MG63 (cell line): ENCODE measurements at regions not wholly inside any gene's neighbourhood (a gene's known extent, or its start where the extent isn't known, plus 50 kb on each side); places are given as distances from the start of the nearest gene placed in this dataset.

Experiments used
- DNase-seq: peaks from one replicate; pipeline ENCODE4 v3.0.0-alpha.2; 2020
- H3K27me3 ChIP-seq: fragments of 250-450 bp; sonication (Bioruptor Pico); 2 replicates; pipeline ENCODE4 v1.5.1; 2020; ENCODE audit warnings: mild to moderate bottlenecking, moderate library complexity
- H3K36me3 ChIP-seq: fragments of 250-450 bp; sonication (Bioruptor Pico); 2 replicates; pipeline ENCODE4 v1.5.1; 2020; ENCODE audit warnings: mild to moderate bottlenecking, moderate library complexity
- H3K4me3 ChIP-seq: fragments of 250-450 bp; sonication (Bioruptor Pico); 2 replicates; pipeline ENCODE4 v1.5.1; 2020; ENCODE audit warnings: mild to moderate bottlenecking, moderate library complexity
- H3K9me3 ChIP-seq: fragments of 250-450 bp; sonication (Bioruptor Pico); 2 replicates; pipeline ENCODE4 v1.5.1; 2020; ENCODE audit warnings: mild to moderate bottlenecking, moderate library complexity

DNA sequence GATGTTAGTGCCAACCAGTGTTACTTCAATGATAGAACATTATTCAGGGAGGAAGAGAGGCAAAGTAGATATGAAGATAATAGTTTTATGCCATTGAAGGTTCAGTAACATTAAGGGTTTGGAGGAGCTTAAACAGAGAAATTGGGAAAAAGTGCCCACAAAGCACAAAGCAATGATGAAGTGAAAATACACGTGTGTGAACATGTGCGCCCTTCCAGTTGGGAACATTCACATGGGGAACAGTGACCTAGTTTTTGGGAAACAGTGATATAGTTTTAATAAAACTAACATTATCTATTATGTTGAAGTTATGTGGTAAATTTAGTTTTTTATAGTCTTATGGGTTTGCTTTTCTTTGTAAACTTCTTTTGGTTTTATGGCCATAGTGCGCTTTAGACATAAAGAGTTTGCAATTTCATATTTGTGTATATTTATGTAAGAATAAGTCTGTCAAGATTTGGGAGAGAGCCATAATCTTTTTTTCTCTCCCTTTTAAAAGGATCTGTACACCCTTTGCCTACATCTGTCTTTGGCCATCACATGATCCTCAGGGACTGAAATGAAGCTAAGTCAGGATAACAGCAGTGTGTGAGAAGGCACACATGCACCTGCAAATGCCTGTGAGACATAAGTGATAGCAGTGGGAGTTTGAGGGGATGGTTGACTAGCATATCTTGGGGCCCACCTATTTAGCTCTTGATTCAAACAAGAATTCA is 450.3 kb upstream of the THRB start:
- no peak for DNase-seq
- Histone ChIP-seq H3K36me3 (no peaks in the 10 kb centered on the region), H3K27me3 (no peaks in the 10 kb centered on the region), H3K9me3 (no peaks in the 10 kb centered on the region), H3K4me3 (no peak overlapping the region)

DNA sequence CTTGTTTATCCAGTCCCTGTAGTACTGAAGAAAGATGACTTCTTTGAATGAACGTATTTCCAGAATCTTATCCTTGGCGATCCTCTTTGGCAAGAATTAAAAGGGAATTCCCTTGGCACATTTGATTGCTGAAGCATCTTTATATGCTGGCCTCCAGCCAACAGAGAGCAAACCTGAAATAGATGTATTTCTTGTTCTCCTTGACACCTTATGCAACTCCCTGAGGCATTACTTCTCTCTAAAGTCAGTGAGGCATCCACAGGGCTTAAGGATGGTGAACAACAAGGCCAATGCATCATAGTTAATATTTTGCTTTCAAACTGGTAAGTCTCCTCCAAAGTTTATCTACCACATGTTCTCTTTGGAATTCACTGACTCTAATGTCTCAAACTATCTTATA is 450.9 kb upstream of the THRB start:
- no peak for DNase-seq
- Histone ChIP-seq H3K36me3 (no peaks in the 10 kb centered on the region), H3K27me3 (no peaks in the 10 kb centered on the region), H3K9me3 (no peaks in the 10 kb centered on the region), H3K4me3 (no peak overlapping the region)

- no peak for DNase-seq
- H3K9me3 ChIP-seq, result no peaks in the 10 kb centered on the region
- no peaks in the 10 kb centered on the region for H3K36me3 ChIP-seq
- no peaks in the 10 kb centered on the region for H3K27me3 ChIP-seq
- H3K4me3 ChIP-seq, result no peak overlapping the region
These were observed 452.5 kb upstream of the THRB start for GRCh38 chr3:24947103-24947502.

- Histone ChIP-seq H3K36me3 (no peaks in the 10 kb centered on the region), H3K9me3 (no peaks in the 10 kb centered on the region), H3K27me3 (no peaks in the 10 kb centered on the region), H3K4me3 (no peak overlapping the region)
- no peak for DNase-seq
These were observed 456.5 kb upstream of the THRB start for GRCh38 chr3:24951180-24951579.

GRCh38 chr3:24952388-24952787 is 457.7 kb upstream of the THRB start:
- no peaks in the 10 kb centered on the region for H3K9me3 ChIP-seq
- H3K4me3 ChIP-seq, result no peak overlapping the region
- H3K36me3 ChIP-seq, result no peaks in the 10 kb centered on the region
- DNase-seq, result no peak
- no peaks in the 10 kb centered on the region for H3K27me3 ChIP-seq

GRCh38 chr3:24953060-24953771 is 458.6 kb upstream of the THRB start:
- Histone ChIP-seq H3K27me3 (no peaks in the 10 kb centered on the region), H3K9me3 (no peaks in the 10 kb centered on the region), H3K36me3 (no peaks in the 10 kb centered on the region), H3K4me3 (no peak overlapping the region)
- no peak for DNase-seq

- no peak for DNase-seq
- H3K36me3 ChIP-seq, result no peaks in the 10 kb centered on the region
- no peak overlapping the region for H3K4me3 ChIP-seq
- no peaks in the 10 kb centered on the region for H3K9me3 ChIP-seq
- H3K27me3 ChIP-seq, result no peaks in the 10 kb centered on the region
These were observed 462.0 kb upstream of the THRB start for GRCh38 chr3:24956613-24957012.

DNA sequence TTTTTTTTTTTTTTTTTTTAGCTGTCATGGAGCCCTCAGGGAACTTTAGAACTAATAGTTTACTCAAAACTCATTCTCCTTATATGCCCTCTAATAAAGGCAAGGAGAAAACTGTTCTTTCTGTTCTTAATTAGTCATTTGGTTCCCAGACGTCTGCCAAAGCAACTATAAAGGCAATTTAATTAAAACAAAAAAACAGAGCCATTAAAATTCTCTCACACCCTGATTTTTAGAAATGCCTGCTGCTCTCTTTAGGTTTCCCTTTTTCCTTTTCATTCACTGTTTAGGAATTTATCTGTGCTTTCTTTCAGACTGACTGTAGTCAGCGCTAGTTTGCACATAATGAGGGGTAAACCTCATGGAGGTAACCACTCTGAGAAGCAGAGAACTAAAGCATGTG is 463.6 kb upstream of the THRB start:
- DNase-seq, result no peak
- H3K27me3 ChIP-seq, result no peaks in the 10 kb centered on the region
- H3K4me3 ChIP-seq, result no peak overlapping the region
- H3K36me3 ChIP-seq, result no peaks in the 10 kb centered on the region
- H3K9me3 ChIP-seq, result no peaks in the 10 kb centered on the region

DNA sequence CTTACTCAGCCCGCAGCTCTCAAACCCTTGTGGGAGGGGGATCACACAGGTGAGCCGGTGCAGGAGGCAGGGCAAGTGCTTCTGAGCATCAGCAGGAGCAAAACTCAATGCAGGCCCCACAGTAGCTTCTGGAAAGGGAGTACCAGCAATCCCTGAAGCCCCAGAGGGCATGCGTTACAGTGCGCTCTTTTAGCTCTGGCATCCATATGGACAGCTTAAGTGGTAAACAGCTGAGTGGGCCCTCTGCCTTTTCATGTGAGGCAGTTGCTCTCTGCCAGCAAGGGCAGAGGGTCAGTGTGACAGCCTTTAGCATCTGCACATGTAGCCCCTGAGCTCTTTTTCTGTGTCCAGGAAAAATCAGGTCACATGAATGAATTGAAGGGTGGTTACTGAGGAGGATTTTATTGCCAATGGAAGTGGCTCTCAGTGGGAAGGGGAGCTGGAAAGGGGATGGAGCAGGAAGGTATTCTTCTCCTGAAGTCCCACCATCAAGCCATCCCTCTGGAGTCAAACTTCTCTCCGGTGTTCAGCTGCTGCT is 464.3 kb upstream of the THRB start:
- Histone ChIP-seq H3K27me3 (no peaks in the 10 kb centered on the region), H3K9me3 (no peaks in the 10 kb centered on the region), H3K4me3 (no peak overlapping the region), H3K36me3 (no peaks in the 10 kb centered on the region)
- DNase-seq, result no peak

- Histone ChIP-seq H3K9me3 (no peaks in the 10 kb centered on the region), H3K36me3 (no peaks in the 10 kb centered on the region), H3K27me3 (no peaks in the 10 kb centered on the region), H3K4me3 (no peak overlapping the region)
- DNase-seq, result no peak
These were observed 464.1 kb upstream of the RARB start for GRCh38 chr3:24963762-24964625.

- no peak overlapping the region for H3K4me3 ChIP-seq
- H3K36me3 ChIP-seq, result no peaks in the 10 kb centered on the region
- no peaks in the 10 kb centered on the region for H3K27me3 ChIP-seq
- no peak for DNase-seq
- H3K9me3 ChIP-seq, result no peaks in the 10 kb centered on the region
These were observed 462.2 kb upstream of the RARB start for GRCh38 chr3:24965706-24966385.

GRCh38 chr3:24968036-24968435 is 460.0 kb upstream of the RARB start:
- Histone ChIP-seq H3K27me3 (no peaks in the 10 kb centered on the region), H3K9me3 (no peaks in the 10 kb centered on the region), H3K36me3 (no peaks in the 10 kb centered on the region), H3K4me3 (no peak overlapping the region)
- no peak for DNase-seq

- DNase-seq, result no peak
- H3K4me3 ChIP-seq, result no peak overlapping the region
- H3K27me3 ChIP-seq, result no peaks in the 10 kb centered on the region
- no peaks in the 10 kb centered on the region for H3K9me3 ChIP-seq
- H3K36me3 ChIP-seq, result no peaks in the 10 kb centered on the region
These were observed 455.6 kb upstream of the RARB start for GRCh38 chr3:24972491-24972890.

DNA sequence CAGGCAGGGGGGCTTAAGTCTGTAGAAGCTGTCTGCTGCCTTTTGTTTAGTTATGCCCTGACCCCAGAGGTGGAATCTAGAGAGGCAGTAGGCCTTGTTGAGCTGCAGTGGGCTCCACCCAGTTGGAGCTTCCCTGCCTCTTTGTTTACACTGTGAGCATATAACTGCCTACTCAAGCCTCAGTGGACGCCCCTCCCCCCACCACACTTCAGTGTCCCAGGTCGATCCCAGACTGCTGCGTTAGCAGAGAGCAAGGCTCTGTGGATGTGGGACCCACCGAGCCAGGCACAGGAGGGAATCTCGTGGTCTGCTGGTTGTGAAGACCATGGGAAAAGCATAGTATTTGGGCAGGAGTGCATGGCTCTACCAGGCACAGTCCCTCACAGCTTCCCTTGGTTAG is 446.8 kb upstream of the RARB start:
- no peaks in the 10 kb centered on the region for H3K9me3 ChIP-seq
- no peaks in the 10 kb centered on the region for H3K27me3 ChIP-seq
- H3K36me3 ChIP-seq, result no peaks in the 10 kb centered on the region
- H3K4me3 ChIP-seq, result no peak overlapping the region
- DNase-seq, result no peak

DNA sequence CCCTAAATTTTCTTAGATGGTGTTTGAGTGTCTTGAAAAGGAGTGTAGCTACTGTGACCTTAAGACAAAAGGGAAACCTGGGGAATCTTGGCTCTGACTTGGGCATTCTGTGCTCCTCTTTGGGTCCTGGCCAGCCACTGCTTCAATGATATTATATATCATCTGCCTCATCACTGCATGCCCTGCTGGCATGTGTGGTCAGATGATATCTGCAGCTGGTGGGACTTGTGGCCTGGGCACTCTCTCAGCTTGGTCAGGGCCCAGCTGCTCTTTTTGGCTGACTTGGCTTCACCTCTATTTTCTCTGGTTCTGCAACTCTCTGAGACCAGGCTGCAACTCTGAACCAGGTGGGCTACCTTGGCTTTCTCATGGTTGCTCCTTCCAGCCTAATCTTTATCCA is 446.1 kb upstream of the RARB start:
- Histone ChIP-seq H3K4me3 (no peak overlapping the region), H3K36me3 (no peaks in the 10 kb centered on the region), H3K9me3 (no peaks in the 10 kb centered on the region), H3K27me3 (no peaks in the 10 kb centered on the region)
- no peak for DNase-seq

- no peaks in the 10 kb centered on the region for H3K27me3 ChIP-seq
- no peaks in the 10 kb centered on the region for H3K9me3 ChIP-seq
- DNase-seq, result no peak
- H3K4me3 ChIP-seq, result no peak overlapping the region
- H3K36me3 ChIP-seq, result no peaks in the 10 kb centered on the region
These were observed 442.4 kb upstream of the RARB start for GRCh38 chr3:24985668-24986067.

DNA sequence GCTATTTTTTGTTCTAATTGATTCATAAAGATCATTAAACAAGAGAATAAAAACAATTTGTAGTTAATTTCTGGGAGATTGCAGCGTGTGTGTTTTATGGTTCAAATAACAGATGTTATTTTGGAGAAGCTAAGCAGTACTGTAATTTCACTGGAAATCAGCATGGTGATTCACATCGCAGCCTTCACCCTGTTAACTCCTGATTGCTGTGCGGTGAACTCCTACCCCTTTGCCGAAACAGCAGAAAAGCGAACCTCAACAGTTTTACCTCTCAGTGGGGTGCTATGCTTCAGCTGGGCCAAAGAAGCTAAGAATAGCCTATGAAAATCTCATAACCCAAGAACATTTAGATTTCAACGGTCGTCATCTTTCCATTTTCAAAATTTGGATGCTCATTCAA is 441.5 kb upstream of the RARB start:
- Histone ChIP-seq H3K27me3 (no peaks in the 10 kb centered on the region), H3K9me3 (no peaks in the 10 kb centered on the region)
- DNase-seq, result no peak

More for the DNA sequence above, 441.5 kb upstream of the RARB start:
- Histone ChIP-seq H3K4me3 (no peak overlapping the region), H3K36me3 (no peaks in the 10 kb centered on the region)
